Mammary epithelial cell (primary cell): ENCODE measurements at regions not wholly inside any gene's neighbourhood (a gene's known extent, or its start where the extent isn't known, plus 50 kb on each side); places are given as distances from the start of the nearest gene placed in this dataset.

Experiments used
- EZH2 ChIP-seq: IDR thresholded peaks from 2 replicates; pipeline ENCODE4 v1.6.1; 2012; ENCODE audit warnings: low read length, inconsistent platforms, borderline replicate concordance
- TF ChIP-seq, protein P1 (sequence below), 2 donors: IDR thresholded peaks in 1 of 2; conservative IDR thresholded peaks in 1 of 2; 2 replicates each; pipeline ENCODE4 v1.5.1; 2011 to 2012; ENCODE audit warnings: inconsistent platforms in 2 of 2, low read length in 2 of 2, mild to moderate bottlenecking in 2 of 2, control low read depth in 1 of 2, low read depth in 1 of 2; ENCODE audit not compliant: insufficient read depth in 1 of 2; ENCODE audit errors: extremely low read depth in 1 of 2

GRCh38 chr6:144594585-144594984 is 309.4 kb downstream of the UTRN start:
- no peak for TF ChIP-seq EZH2
- TF ChIP-seq, protein P1, sequence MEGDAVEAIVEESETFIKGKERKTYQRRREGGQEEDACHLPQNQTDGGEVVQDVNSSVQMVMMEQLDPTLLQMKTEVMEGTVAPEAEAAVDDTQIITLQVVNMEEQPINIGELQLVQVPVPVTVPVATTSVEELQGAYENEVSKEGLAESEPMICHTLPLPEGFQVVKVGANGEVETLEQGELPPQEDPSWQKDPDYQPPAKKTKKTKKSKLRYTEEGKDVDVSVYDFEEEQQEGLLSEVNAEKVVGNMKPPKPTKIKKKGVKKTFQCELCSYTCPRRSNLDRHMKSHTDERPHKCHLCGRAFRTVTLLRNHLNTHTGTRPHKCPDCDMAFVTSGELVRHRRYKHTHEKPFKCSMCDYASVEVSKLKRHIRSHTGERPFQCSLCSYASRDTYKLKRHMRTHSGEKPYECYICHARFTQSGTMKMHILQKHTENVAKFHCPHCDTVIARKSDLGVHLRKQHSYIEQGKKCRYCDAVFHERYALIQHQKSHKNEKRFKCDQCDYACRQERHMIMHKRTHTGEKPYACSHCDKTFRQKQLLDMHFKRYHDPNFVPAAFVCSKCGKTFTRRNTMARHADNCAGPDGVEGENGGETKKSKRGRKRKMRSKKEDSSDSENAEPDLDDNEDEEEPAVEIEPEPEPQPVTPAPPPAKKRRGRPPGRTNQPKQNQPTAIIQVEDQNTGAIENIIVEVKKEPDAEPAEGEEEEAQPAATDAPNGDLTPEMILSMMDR (conservative IDR thresholded peaks at IDR 0.05 in 1 of 2, IDR thresholded peaks at IDR 0.05 in 1 of 2; ENCODE audit: extremely low read depth in 1 of 2, insufficient read depth in 1 of 2, low read depth in 1 of 2, low read length in 2 of 2): no peak
